Left hindlimb (tissue), 1 donor: ENCODE measurements at regions not wholly inside any gene's neighbourhood (a gene's known extent, or its start where the extent isn't known, plus 50 kb on each side); places are given as distances from the start of the nearest gene placed in this dataset.
"Not testable (repeated sequence)": the region's sequence is repeated elsewhere in the genome, so short reads cannot be mapped to it uniquely, and the experiment has no call there.

ENCODE experiments used
- DNase-seq: peaks from one replicate; pipeline ENCODE4 v3.0.0-alpha.2; 2018

- DNase-seq, result no peak
These were observed 108.1 kb downstream of the ZFAND4 start for GRCh38 chr10:45564303-45564959.

GRCh38 chr10:45561952-45562351, 110.6 kb downstream of the ZFAND4 start:
- DNase-seq, result no peak

GRCh38 chr10:45560262-45560661, 112.3 kb downstream of the ZFAND4 start:
- no peak for DNase-seq

- DNase-seq, result no peak
These were observed 114.1 kb downstream of the ZFAND4 start for GRCh38 chr10:45558425-45558824.

GRCh38 chr10:45557275-45557905, 115.2 kb downstream of the ZFAND4 start:
- no peak for DNase-seq

- no peak for DNase-seq
These were observed 116.8 kb downstream of the ZFAND4 start for GRCh38 chr10:45555795-45556194.

GRCh38 chr10:45555332-45555731, 117.2 kb downstream of the ZFAND4 start:
- not testable (repeated sequence) for DNase-seq

- DNase-seq, result no peak
These were observed 119.0 kb downstream of the ZFAND4 start for GRCh38 chr10:45553613-45554012.

GRCh38 chr10:45553155-45553554, 119.4 kb downstream of the ZFAND4 start:
- no peak for DNase-seq

- DNase-seq, result no peak
These were observed 120.1 kb downstream of the ZFAND4 start for GRCh38 chr10:45552476-45552875.

GRCh38 chr10:45550903-45551786, 121.4 kb downstream of the ZFAND4 start:
- DNase-seq, result no peak

GRCh38 chr10:45548068-45548467, 124.5 kb downstream of the ZFAND4 start:
- DNase-seq, result no peak

GRCh38 chr10:45547207-45547606, 125.4 kb downstream of the ZFAND4 start:
- no peak for DNase-seq

- DNase-seq, result no peak
These were observed 127.4 kb downstream of the ZFAND4 start for GRCh38 chr10:45545150-45545549.

GRCh38 chr10:45544191-45544590, 128.4 kb downstream of the ZFAND4 start:
- no peak for DNase-seq

- DNase-seq, result not testable (repeated sequence)
These were observed 131.5 kb downstream of the ZFAND4 start for GRCh38 chr10:45541032-45541431.

GRCh38 chr10:45540589-45540988, 132.0 kb downstream of the ZFAND4 start:
- DNase-seq, result not testable (repeated sequence)

GRCh38 chr10:45539569-45539968, 133.0 kb downstream of the ZFAND4 start:
- not testable (repeated sequence) for DNase-seq

- DNase-seq, result no peak
These were observed 138.0 kb downstream of the ZFAND4 start for GRCh38 chr10:45534572-45534971.

- DNase-seq, result no peak
These were observed 140.1 kb downstream of the ZFAND4 start for GRCh38 chr10:45532480-45532879.

- no peak for DNase-seq
These were observed 146.2 kb downstream of the ZFAND4 start for GRCh38 chr10:45526309-45526905.

GRCh38 chr10:45520476-45520875, 146.5 kb downstream of the ALOX5 start:
- DNase-seq, result no peak

- DNase-seq, result no peak
These were observed 144.7 kb downstream of the ALOX5 start for GRCh38 chr10:45518741-45519140.
